Stimulated activated CD8-positive, alpha-beta memory T cell treated with anti-CD3 and anti-CD28 coated beads, Interleukin-7, amount 100 ng/mL, for 1 hour (primary cell): ENCODE measurements at regions not wholly inside any gene's neighbourhood (a gene's known extent, or its start where the extent isn't known, plus 50 kb on each side); places are given as distances from the start of the nearest gene placed in this dataset.

ENCODE experiments used
- DNase-seq, 2 donors: peaks; one replicate each; pipeline ENCODE4 v3.0.0-alpha.2; 2020; ENCODE audit warnings: low read depth in 2 of 2

DNA sequence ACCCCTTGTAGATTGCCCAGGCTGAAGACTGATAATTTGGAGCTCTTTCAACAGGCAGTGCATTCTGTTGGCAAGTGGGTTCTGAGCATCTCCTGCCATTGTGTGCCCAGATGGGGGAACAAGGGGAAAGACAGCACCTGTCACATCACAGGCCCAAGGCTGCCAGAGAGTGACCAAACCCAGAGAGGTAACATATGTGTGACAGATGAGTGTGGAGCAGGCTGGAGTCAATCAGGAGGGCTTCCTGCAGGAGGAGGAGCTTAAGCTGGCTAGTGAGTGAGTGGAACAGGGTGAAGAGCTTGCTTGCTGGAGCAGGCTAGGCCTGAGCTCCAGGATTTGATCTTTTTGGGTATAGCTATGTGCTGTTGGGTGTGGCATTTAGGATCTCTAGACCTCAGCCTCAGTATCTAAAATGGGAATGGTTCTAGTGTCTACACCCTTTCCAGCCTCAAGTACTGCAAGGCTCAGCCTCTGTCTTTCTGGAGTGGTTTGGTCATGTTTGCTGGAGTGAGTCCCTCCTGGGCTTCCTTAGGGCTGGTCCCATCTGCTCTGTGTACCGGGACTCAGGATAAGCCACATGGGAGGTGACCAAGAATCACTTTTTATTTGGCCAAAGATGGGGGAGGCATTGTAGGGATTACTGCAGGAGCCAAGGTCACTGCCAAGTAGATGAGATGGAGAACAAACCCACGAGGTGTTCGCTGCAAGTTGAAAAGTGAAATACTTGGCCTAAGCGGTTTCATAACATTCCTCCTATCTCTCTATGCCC is 152.4 kb upstream of the TSHZ3 start:
- DNase-seq, result no peak

DNA sequence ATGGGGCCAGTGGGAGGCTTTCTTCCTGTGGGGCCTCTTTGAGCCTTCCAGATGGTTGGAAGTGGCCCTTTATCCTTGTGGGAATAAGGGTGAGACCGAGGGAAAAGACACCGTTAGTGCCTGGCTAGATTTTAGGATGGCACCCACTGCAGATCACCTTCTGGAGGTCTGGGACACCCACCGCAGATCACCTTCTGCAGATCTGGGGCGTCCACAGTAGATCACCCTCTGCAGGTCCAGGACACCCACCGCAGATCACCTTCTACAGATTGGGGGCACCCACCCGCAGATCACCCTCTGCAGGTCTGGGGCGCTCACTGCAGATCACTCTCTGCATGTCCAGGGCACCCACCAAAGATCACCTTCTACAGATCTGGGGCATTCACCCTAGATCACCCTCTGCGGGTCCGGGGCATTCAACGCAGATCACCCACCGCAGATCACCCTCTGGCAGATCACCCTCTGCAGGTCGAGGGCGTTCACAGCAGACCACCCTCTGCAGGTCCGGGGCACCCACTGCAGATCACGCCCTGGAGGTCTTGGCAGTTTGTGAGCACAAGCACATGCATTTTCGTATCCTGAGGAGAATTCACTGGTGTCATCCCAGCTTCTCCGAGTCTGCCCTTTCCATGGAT is 153.4 kb upstream of the TSHZ3 start:
- DNase-seq, result no peak

DNA sequence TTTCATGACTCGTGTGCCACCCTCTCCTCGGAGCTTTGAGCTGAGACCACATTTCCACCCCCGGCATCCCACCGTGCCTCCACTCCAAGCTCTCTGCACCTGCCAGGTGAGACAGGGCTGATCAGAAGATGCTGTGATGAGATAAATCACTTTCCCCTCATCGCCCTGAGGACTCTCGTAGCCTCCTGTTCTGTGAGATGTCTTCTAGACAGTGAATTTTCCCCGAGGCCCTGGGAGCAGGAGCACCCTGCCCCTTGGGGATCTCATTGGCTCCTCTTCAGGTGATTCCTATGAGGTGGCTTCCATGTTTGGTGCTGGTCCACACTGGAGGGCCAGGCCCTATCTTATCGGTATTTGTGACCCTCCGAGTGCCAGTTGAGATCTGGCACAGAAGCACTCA is 154.0 kb upstream of the TSHZ3 start:
- no peak for DNase-seq

DNA sequence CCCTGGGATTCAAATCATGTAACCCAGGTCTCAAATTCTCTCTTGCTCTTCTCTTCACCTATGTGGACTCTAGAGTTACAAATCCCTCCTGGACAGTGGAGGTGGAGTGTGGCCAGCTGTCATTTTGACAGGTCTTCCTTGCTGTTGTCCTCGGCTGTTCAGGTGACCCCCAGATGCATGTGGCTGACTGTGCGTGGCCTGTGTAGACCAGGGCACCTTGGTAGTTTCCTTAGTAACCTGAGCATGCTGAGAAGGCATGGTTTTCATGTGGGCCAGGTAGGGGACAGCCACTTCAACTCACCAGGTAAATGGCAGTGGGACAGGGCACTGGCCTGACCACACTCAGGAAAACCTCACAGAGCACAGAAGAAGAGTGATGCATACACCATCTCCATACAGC is 155.0 kb upstream of the TSHZ3 start:
- no peak for DNase-seq

DNA sequence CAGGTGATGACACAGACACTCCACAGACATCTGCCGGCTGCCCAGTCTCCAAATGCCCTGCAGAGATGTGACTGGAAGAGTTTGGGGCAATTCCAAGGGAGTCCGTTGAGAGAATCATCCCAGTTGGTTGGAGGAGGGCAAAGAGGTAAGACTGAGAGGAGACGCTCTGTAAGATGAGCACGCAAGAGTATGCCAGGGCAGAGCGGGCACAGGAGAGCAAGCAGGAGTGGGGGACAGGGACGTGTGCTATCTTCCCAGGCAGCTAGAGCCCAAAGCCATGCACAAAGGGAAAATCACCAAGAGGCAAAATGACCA is 156.3 kb upstream of the TSHZ3 start:
- no peak for DNase-seq

DNA sequence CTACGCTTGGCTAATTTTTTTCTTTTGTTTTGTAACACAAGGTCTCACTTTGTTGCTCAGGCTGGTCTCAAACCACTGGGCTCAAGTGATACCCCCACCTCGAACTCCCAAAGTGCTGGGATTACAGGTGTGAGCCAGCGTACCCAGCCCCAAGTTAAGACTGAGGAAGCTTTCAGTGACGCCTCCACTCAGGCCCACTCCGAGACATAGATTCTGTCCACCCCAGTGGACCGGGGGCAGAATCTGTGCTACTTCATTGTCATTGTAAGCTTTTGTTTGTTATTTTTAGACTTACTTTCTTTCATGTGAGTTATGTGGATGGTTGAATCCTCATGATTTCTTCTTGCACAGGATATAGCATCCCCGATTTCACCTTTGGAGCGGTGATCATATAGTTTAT is 156.9 kb upstream of the TSHZ3 start:
- no peak for DNase-seq

DNA sequence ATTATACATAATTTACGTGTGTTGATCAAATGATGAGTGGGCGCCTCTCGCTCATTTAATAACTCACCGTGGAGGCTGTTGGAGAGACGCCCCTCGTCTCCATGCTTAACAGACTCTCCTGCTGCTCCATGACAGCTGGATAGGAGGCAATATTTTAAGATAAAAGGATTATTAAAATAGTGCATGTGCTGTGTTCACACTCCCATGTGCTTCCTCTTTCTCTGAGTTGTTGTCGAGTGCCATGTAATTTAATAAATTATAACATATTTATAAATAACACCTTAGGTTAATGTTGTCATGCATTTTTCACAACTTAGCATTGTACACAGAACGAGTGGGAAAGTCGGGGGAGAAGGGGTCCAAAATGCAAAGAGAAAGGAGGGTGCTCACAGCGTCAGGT is 161.4 kb upstream of the TSHZ3 start:
- no peak for DNase-seq

DNA sequence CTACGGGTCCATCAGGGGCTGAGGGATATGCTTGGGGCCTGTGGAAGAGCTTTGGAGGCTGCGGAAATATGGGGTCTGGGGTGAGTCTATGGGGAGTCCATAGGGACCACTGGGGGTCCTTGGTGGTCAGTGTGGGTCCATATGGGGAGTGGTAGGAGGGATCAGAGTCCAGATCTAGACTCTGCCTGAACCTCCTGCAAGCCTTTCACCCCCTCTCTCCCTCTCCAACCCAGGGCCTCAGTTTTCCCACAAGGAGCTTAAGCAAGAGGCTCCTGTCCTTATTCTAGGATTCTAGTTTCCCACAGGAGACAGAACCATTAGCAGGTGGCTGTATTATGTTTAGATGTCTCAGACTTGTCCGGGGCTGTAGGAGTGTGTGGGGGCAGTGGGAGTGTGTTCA is 161.9 kb upstream of the TSHZ3 start:
- DNase-seq, result no peak

DNA sequence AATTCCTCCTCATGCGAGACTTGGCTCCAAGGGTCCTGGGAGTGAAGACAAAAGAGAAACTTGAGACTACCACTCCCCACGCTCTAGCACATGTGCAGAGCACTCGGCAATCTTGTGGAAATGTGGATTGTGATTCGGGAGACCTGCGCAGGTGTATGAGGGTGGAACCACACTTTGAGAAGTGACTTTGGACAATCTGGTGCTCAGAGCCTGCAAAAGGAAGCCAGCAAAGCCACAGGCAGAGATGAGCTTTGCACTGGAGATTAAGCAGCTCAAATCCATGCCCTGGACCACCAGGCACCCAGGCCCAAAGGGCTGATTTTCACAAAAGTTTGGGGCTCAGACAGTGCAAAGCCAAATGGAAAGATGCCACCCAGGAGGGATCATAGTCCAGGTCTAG is 162.5 kb upstream of the TSHZ3 start:
- DNase-seq, result no peak

DNA sequence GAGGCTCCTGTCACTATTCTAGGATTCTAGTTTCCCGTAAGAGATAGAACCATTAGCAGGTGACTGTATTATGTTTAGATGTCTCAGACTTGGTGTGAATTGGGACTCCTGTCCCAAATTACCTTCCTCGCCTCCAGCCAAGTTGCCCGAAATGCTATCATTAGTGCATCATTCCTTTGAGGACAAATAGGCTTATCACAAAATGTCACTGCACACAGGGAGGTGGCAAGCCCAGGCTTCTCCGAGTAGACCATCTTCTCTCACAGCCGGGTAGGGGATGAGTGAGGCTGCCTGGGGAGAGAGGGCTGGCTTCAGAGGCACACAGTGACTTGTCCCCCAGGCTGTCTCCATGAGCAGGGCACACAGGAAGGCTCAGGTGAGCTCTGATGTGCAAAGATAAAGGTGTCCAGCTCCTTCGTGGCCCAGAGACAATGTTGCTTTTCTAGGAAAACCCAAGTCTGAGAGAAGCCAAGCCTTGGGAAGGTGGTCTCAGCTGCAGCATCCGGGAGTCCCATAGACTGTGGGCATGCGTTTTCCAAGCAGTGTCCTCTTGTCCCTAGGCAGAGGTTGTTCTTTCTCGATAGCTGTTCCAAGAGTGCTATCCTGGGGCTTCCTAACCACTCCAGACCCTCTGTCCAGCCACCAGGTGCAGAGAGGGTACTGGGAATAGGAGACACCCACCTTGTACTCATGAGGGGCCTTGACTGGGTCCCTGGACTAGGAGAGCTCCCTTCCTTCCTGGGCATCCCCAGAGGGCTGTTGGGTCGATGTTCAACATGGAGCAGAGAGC is 163.1 kb upstream of the TSHZ3 start:
- DNase-seq, result no peak

DNA sequence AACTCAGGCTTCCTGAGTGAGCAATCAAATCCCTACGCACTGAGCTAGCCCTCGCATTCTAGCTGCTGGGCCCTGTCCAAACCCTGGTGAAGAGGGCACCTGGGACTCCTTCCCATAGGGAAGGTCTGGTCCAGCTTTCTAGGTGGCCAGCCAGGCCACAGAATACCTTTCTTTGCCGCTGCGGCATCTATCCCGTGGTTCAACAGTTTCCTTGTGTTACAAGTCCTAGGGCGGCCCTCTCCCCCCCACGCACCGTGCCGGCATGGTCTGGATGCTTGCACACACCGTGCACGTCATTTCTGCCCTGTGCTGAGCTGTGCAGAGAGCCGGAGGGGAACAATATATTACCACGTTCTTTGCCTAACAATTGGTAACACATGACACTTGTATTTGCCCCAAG is 164.6 kb upstream of the TSHZ3 start:
- no peak for DNase-seq

DNA sequence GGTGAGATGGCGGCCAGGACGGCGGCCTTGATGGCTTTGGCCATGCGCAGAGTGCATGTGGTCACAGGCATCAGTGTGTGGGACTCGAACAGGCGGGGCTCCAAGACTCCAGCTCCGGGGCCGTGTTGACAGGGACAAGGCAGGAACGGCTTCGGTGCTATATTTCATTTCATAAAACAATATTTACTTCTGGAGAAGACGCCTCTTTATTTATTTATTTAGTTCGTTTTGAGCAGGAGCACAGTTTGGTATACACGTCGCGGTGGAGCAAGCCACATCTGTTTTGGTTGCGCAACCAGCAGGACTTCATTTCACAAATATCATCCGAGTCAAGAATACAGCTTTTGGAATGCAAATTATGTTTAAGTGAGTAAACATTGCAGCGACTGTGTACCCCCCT is 166.7 kb upstream of the TSHZ3 start:
- no peak for DNase-seq

DNA sequence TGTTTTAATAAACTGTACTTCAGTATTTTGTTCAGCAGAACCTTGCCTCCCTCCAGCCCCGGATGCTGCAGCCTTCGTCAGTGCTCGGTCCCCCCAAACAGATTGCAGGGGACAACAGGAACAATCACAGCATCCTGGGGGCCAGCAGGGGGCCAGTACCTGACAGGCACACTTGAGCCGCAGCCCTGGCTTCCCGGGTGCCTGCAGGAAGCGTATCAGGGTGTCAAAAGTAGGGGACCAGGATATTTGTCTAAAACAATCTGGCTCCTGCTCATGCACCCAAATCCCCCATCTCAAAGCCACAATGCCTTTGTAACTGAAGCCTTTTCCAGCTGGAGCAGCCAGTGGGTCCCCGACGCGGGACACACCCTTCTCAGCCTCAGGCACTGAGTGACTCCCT is 167.5 kb upstream of the TSHZ3 start:
- no peak for DNase-seq

DNA sequence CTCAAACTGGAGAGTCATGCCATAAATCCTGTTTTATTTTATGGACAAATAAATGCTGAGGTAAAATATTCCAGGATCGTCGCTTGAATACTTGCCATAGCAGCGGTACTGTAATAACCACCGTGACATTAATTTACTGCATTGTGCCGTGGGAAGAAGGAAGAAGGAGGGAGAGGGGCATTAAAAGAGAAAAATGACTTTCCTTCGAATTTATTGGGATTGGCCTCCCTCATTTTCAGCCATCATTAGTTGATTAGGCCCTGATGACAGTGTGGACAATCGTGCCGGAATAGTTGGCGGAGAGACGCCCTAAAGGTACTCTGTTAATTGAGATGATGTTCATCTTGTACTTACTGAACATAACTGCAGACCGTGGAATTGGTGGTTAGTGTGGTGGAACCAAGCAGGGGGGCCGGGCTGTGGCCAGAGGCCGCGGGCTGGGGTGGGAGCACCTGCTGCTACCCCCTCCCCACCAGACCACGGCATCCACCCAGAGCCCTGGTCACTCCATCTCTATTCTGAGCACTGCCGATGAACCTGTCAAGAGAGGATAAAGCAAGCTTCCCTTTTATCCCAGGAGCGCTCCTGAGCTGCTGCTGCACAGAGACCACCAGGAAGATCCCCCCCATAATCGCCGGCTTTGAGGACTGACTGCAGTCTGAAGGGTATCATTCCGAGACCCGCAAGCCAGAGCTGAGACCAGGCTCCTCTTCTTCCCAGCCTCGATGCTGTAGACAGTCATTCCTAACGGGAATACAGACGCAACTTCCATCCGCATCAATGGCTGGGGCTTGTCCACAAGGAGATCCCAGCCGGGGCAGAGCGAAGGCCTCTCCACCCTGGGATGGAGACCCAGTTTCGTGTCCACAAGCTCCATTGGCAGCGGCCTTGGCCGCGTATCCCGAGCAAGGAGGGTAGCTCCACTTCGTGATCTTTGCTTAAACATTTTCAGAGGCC is 168.3 kb upstream of the TSHZ3 start:
- no peak for DNase-seq

DNA sequence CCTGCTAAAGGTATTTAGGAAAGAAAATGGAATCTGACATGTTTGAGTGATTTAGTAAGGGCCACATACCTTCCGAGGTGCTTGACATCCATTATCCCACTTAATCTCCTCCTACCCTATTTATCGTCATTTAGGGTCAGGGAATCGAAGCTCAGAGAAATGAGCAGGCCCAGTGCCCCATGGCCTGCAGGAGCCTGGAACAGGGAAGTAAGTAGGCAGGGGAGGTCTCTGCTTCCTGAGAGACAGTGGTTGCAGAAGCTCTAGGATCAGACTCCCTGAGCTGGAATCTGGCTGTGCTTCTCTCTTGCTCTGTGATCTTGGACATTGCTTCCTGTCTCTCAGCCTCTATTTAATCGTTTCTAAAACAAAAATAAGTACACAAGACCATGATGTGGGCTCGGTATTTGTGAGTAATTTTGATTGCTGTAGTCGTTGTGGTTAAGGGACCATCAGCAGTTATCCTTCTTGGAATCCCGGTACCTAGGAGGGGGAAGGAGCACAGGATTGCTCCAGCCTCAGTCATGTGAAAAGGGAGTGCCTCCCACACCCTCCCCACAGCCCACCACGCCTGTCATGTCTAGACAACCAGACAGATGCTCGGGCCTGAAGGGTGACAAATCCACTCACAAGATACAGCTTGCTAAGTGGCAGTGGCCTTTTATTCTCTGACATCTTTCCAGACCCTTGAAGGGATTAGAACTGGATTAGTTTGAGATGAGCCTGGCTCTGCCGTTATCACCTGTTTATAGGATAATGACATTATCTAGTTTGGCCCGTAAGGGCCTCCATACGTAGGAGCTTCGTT is 169.2 kb upstream of the TSHZ3 start:
- DNase-seq, result no peak

DNA sequence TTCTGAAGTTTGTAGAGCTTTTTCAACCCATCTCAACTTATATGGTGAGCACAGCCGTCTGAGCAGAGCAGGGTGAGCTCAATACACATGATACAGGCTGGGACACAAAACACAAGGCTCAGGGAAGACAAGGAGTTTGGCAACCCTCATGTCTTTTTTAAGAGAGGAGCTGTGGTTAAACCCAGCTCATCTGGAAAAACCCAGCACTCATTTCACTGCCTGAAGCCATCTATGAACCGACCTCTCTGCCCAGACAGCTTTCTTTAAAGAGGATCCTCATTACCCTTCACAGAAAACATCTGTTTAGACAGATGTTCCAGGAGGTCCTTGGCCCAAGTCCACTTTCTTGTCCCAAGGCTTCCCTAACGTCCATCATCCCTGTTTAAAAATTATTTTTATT is 170.0 kb upstream of the TSHZ3 start:
- no peak for DNase-seq

DNA sequence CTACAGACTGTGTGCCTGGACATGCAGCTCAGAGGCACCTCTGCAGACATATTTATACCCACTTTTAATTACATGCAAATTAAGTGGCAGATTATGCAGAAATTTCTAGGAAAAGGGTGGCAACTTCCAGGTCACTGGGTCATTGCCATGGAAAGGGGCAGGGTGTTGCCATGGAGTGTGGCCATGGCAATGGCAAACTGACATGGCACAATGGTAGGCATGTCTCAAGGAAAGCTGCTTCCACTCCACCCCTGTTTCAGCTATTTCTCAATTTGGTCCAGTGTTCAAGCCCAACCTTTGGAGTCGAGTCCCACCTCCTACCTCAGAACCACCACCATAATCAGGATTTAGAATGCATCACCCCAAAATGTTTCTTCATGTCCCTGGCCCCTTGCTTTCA is 170.7 kb upstream of the TSHZ3 start:
- no peak for DNase-seq

DNA sequence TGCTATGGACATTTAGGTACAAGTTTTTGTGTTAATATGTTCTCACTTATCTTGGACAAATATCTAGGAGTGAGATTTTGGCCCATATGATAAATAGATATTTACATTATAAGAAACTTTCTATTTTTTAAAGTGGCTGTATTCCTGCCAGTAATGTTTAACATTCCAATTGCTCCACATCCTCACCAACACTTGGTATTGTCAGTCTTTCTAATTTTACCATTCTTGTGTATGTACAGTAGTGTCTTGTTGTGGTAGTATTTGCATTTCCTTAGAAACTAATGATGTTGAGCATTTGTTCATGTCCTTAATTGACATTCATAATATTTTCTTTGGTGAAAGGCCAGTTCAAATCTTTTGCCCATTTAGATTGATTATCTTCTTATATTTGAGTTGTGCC is 171.4 kb upstream of the TSHZ3 start:
- DNase-seq, result no peak

DNA sequence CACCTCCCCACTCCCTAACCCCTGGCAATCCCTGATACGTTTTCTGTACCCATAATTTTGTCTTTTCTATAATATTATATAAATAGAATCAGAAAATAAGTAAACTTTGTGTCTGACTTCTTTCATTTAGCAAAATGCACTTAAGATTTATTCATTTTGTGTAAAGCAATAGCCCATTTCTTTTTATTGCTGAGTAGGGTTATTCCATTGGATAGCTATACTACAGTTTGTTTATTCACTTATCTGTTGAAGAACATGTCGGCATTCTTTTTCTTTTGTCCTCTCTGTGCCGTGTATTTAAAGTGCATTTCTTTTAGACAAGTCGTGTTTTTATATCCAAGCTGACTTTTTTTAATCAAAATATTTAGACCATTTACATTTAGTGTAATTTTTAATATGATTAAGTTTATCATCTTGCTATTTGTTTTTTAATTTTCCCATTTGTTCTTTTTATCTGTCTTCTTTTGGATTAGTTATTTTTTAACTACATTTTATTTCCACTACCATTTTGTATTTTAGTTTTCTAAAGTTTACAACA is 176.4 kb upstream of the TSHZ3 start:
- DNase-seq, result no peak

DNA sequence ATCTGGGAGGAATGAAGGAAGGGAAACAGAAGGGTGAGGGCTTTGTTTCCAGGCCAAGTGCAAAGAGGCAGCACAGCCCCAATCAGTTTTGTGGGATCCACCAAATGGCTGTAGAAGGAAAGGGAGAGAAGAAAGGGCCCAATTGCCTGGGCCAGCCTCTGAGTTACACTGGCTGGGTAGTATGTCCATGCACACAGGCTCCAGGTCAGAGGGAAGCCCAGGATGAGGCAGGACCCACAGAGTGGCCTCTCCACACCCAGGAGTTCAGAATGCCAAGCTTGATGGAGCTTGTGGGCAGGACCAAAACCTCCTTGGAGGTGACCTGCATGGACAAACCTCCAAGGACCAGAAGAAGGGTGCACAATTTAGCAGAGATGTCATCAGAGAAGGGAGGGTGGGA is 178.2 kb upstream of the TSHZ3 start:
- DNase-seq, result no peak

DNA sequence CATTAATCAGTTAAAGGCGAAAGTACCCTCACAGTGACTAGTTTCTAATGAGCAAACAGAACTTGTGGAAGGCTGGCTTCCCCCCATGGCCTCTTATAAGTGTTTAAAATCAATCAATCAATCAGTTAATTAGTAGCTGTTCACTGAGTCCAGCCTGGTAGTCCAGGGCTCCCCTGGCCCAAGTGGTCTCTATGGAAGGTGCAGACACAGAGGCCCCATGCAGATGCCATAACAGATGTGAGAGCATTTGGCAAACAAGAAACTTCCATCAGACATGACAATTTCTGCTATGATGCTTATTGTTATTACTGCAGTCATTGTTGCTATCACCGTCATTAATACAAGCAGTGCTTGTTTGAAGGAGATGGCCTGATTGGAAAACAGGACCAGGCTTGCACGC is 179.0 kb upstream of the TSHZ3 start:
- DNase-seq, result no peak
